SK-N-MC (cell line): ENCODE measurements at regions not wholly inside any gene's neighbourhood (a gene's known extent, or its start where the extent isn't known, plus 50 kb on each side); places are given as distances from the start of the nearest gene placed in this dataset.

Experiments
- EZH2 ChIP-seq: fragments of 200-600 bp; sonication (generic); IDR thresholded peaks from one replicate; pipeline ENCODE4 v1.6.1; 2017; ENCODE audit warnings: antibody characterized with exemption
- POLR2AphosphoS5 ChIP-seq: IDR thresholded peaks from 2 replicates; pipeline ENCODE4 v1.6.1; 2012; ENCODE audit warnings: mild to moderate bottlenecking, low read depth, low read length, borderline replicate concordance

- TF ChIP-seq POLR2AphosphoS5 (no peak), EZH2 (no peak)
Measured at GRCh38 chr14:95770777-95771176, 56.9 kb upstream of the TCL1A start.
